RWPE1 (cell line): ENCODE measurements at regions not wholly inside any gene's neighbourhood (a gene's known extent, or its start where the extent isn't known, plus 50 kb on each side); places are given as distances from the start of the nearest gene placed in this dataset.
A peak's percentile ranks its signal among the peaks of the same experiment; 100 is the strongest.

Experiments used
- CTCF ChIA-PET: fragments of 350-600 bp; sonication (Branson Sonifier 250); formaldehyde crosslinking; extraction: SDS; loops from one replicate; lab custom pipeline; 2021; lab: Yijun Ruan, JAX
- POLR2A ChIA-PET: fragments of 400-600 bp; formaldehyde crosslinking; extraction: SDS; loops from one replicate; lab custom pipeline; 2020; ENCODE audit warnings: antibody characterized with exemption; ENCODE audit not compliant: low non-redundant PET; lab: Yijun Ruan, JAX
- DNase-seq: peaks from one replicate; pipeline ENCODE4 v3.0.0; 2012; ENCODE audit warnings: low spot score
- H3K27ac ChIP-seq: fragments of 450-650 bp; 2 replicates; pipeline ENCODE4 v1.5.1; 2017
- TF ChIP-seq, protein P1 (sequence below): fragments of 450-650 bp; conservative IDR thresholded peaks from 2 replicates; pipeline ENCODE4 v1.5.1; 2017; ENCODE audit warnings: low read depth, mild to moderate bottlenecking

DNA sequence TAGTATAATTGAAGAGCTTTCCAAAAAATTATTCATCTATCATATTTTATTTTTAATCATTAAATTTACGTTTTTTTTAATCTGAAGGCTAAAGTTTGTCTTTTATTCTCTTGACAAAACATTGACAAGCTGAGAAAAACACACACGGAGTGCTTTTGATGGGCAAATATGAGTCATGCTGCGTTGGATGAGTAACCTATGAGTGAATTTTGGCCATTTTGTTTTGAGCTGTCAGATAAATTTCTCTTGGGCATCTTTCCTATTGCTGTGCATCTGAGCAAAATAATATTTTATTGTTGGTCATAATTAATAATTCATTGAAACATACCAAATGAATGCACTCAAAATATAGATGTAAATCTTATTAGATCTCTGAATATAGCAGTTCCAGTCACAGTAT is 1144.1 kb upstream of the ADGRL2 start:
- POLR2A ChIA-PET = no interaction called here
- TF ChIP-seq, protein P1, sequence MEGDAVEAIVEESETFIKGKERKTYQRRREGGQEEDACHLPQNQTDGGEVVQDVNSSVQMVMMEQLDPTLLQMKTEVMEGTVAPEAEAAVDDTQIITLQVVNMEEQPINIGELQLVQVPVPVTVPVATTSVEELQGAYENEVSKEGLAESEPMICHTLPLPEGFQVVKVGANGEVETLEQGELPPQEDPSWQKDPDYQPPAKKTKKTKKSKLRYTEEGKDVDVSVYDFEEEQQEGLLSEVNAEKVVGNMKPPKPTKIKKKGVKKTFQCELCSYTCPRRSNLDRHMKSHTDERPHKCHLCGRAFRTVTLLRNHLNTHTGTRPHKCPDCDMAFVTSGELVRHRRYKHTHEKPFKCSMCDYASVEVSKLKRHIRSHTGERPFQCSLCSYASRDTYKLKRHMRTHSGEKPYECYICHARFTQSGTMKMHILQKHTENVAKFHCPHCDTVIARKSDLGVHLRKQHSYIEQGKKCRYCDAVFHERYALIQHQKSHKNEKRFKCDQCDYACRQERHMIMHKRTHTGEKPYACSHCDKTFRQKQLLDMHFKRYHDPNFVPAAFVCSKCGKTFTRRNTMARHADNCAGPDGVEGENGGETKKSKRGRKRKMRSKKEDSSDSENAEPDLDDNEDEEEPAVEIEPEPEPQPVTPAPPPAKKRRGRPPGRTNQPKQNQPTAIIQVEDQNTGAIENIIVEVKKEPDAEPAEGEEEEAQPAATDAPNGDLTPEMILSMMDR = no peak
- CTCF ChIA-PET = interaction anchor here (0.6 kb wide), 4 partner anchors 137 to 934 kb away, joined by 3 to 4 read pairs (median 4); no protein-coding TSS in a partner anchor
- H3K27ac ChIP-seq = no peak overlapping the region
- DNase-seq = peak; percentile 11

DNA sequence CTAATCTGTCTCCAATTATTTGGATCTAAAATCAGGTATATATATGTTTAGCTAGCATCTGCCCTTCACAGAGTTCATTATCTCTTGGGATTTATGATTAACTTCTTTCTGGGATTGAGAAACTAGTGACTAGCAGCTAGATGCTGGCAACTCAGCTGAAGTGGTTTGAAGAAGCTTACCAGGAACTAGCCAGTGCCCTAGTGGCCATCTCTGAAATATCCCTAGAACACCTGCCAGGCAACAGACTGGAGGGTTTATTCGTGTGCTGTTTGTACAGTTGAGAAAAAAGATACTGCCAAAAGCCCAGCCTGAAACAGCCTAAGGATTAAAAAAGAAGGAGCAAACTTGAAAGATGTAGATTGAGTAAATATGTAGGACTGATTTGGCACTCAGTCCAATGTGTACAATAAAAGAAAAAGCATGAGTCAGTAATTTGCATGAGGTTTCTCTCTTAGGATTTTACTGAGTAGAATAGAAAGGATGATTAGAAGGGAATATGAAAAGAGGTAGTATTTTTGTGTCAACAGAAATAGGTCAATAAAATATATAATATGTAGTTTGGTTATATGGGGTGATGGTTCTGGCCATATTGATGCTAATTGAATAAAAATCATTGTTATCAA is 1144.6 kb upstream of the ADGRL2 start:
- ChIA-PET POLR2A (no interaction called here), CTCF (interaction anchor here (0.6 to 0.9 kb wide), 4 partner anchors 21 to 935 kb away, joined by 3 to 4 read pairs (median 4); no protein-coding TSS in a partner anchor)
- H3K27ac ChIP-seq = no peak overlapping the region
- peak; percentile 3 for DNase-seq
- TF ChIP-seq, protein P1 = 0 out of 2 replicates have a peak, but pooled peaks have one; percentile 7

DNA sequence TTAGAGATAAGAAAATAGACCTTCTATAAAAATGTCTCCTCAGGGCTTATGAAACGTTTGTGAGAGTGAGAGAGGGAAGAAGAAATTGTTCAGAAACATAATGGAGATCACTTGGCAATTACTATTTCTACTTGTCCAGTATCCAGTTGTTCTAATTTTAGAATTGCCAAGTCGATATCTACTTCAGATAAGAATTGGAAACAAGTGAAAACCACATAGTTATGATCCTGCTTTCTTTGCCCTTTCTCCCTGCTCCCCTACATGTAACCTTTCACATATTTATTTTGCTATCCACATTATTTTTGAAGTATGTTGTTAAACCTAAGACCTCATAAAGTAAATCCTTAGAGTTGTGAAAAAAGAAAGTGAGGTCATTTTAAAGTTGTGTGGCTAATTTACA is 1154.7 kb upstream of the ADGRL2 start:
- H3K27ac ChIP-seq = no peak overlapping the region
- TF ChIP-seq, protein P1 = no peak
- no peak for DNase-seq
- POLR2A ChIA-PET = no interaction called here
- CTCF ChIA-PET = no interaction called here

DNA sequence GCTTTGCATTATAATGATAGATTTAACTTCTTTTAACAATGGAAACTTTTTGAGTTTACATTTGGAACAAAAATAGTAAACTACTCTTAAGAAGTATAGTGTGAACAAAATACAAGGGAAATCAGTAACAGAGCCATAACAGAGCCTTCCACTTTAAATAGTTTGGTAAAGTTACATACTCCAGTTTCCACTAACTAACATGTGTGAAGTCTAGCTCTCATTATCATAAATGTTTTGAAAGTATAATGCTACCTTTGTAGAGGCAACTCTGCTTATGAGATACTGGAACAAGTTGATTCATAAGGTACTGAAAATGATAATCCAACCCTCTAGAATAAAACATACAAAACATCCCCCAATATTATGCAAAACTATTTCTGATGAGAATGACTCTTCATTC is 1155.1 kb upstream of the ADGRL2 start:
- DNase-seq = no peak
- CTCF ChIA-PET = no interaction called here
- TF ChIP-seq, protein P1 = no peak
- H3K27ac ChIP-seq = no peak overlapping the region
- POLR2A ChIA-PET = no interaction called here

DNA sequence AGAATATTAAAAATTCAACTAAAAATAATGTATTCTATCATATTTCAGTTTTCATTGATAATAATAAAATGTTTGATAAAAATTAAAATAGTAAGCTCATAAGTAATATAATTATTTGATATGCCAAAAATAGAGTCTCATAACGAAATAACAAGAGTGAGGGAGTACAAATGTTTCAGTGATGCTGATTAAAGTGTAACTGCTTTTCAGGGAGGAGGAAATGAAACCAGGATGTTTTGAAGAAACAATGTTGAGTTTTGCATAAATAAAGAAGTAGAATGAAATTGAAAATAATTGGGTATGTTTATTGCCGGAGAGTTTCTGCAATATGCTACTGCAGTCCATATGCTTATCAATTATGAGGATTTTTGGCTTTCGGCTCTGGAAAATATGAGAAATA is 1159.8 kb upstream of the ADGRL2 start:
- TF ChIP-seq, protein P1 = no peak
- CTCF ChIA-PET = no interaction called here
- DNase-seq = no peak
- POLR2A ChIA-PET = no interaction called here
- H3K27ac ChIP-seq = no peak overlapping the region

DNA sequence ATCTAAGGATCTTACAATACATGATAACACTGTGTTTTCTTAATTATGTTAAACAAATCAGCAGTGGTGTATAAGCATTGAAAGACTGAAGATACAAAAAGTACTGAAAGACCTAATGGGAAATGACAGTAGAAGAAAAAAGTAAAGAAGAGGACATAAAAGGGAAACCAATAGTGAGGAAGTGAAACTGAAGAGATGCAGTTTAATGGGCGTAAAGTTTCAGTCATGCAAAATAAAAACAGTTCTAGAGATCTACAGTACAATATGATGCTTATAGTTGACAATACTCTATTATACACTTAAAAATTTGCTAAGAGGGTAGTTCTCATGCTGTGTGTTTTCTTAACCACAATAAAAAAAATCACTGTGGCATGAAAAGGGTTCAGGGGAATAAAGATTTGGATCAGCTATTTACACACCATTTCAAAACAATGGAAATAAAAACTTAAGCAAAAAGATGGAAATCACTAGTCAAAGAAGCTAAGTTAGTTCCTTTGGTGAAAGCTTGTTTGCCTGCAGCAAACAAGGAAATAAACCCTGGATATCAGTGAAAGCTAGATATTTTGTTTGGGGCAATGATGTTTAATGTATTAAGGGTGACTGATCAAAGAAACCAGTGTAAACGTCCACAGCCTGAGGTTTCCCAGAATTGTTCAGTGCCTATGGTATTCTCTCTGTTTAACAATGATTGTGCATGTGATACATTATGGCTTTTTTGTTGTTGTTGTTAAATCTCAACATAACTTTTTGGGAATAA is 1160.8 kb upstream of the ADGRL2 start:
- CTCF ChIA-PET = no interaction called here
- POLR2A ChIA-PET = no interaction called here

More for the DNA sequence above, 1160.8 kb upstream of the ADGRL2 start:
- DNase-seq = no peak
- H3K27ac ChIP-seq = no peak overlapping the region
- TF ChIP-seq, protein P1 = no peak
